C4-2B (cell line): ENCODE measurements at regions not wholly inside any gene's neighbourhood (a gene's known extent, or its start where the extent isn't known, plus 50 kb on each side); places are given as distances from the start of the nearest gene placed in this dataset.

Experiments used
- CTCF ChIP-seq: fragments of 450-650 bp; conservative IDR thresholded peaks from 2 replicates; pipeline ENCODE4 v1.5.1; 2017; ENCODE audit warnings: mild to moderate bottlenecking
- ZFX ChIP-seq: fragments of 450-650 bp; IDR thresholded peaks from 2 replicates; pipeline ENCODE4 v1.6.1; 2017

- TF ChIP-seq CTCF (no peak), ZFX (no peak)
Measured at GRCh38 chr10:3538656-3539531, 246.1 kb downstream of the KLF6 start.
